Endodermal cell (in vitro differentiated cells): ENCODE measurements at regions not wholly inside any gene's neighbourhood (a gene's known extent, or its start where the extent isn't known, plus 50 kb on each side); places are given as distances from the start of the nearest gene placed in this dataset.

ENCODE experiments used
- DNase-seq: peaks from one replicate; pipeline ENCODE4 v3.0.0-alpha.2; 2017
- H3K27ac ChIP-seq: 2 replicates; pipeline ENCODE4 v1.5.1; 2013; ENCODE audit warnings: mild to moderate bottlenecking, low read depth, low read length, moderate library complexity
- H3K27me3 ChIP-seq: 2 replicates; pipeline ENCODE4 v1.6.1; 2013; ENCODE audit warnings: mild to moderate bottlenecking, low read length, moderate library complexity; ENCODE audit not compliant: insufficient read depth, control insufficient read depth, poor library complexity, severe bottlenecking
- H3K36me3 ChIP-seq: 2 replicates; pipeline ENCODE4 v1.7.0; 2013; ENCODE audit warnings: mild to moderate bottlenecking, low read length, moderate library complexity; ENCODE audit not compliant: control insufficient read depth, insufficient read depth
- H3K4me1 ChIP-seq: one replicate; pipeline ENCODE4 v1.7.0; 2013; ENCODE audit warnings: low read length; ENCODE audit not compliant: control insufficient read depth, insufficient read depth
- H3K4me3 ChIP-seq: 2 replicates; pipeline ENCODE4 v1.5.1; 2013; ENCODE audit warnings: mild to moderate bottlenecking, low read length, moderate library complexity
- H3K9ac ChIP-seq: 2 replicates; pipeline ENCODE4 v1.6.1; 2013; ENCODE audit warnings: mild to moderate bottlenecking, low read length, moderate library complexity; ENCODE audit not compliant: poor library complexity, severe bottlenecking; ENCODE audit errors: extremely low read depth
- H3K9me3 ChIP-seq: 2 replicates; pipeline ENCODE4 v1.6.1; 2013; ENCODE audit warnings: mild to moderate bottlenecking, low read length, moderate library complexity; ENCODE audit not compliant: control insufficient read depth
- H3K27ac Mint-ChIP-seq: 2 replicates; pipeline ENCODE4 v1.8.0; 2020; ENCODE audit warnings: mixed read lengths
- H3K27me3 Mint-ChIP-seq: 2 replicates; pipeline ENCODE4 v1.8.0; 2021; ENCODE audit warnings: mild to moderate bottlenecking, mixed read lengths; ENCODE audit not compliant: insufficient read depth
- H3K36me3 Mint-ChIP-seq: 2 replicates; pipeline ENCODE4 v1.8.0; 2020; ENCODE audit warnings: low read depth, mixed read lengths
- H3K4me1 Mint-ChIP-seq: 2 replicates; pipeline ENCODE4 v1.8.0; 2020; ENCODE audit warnings: mixed read lengths
- H3K4me3 Mint-ChIP-seq: 2 replicates; pipeline ENCODE4 v1.8.0; 2020; ENCODE audit warnings: mild to moderate bottlenecking, moderate library complexity, mixed read lengths
- H3K9me3 Mint-ChIP-seq: 2 replicates; pipeline ENCODE4 v1.8.0; 2020; ENCODE audit warnings: mild to moderate bottlenecking, mixed read lengths
- WGBS, 2 experiments: methylation state at CpG; one replicate each; pipeline versions ENCODE4 v1.1.5 to v1.1.7; 2013; ENCODE audit warnings: missing lambda C conversion rate in 2 of 2, mixed read lengths in 1 of 2; ENCODE audit not compliant: insufficient coverage in 1 of 2, insufficient read length in 1 of 2; 5-methylcytosine and 5-hydroxymethylcytosine counted together
- TF ChIP-seq, protein P1 (sequence below): fragments of 200-600 bp; sonication (generic); conservative IDR thresholded peaks from 2 replicates; pipeline ENCODE4 v1.5.0; 2021; ENCODE audit warnings: antibody characterized with exemption, mild to moderate bottlenecking

DNA sequence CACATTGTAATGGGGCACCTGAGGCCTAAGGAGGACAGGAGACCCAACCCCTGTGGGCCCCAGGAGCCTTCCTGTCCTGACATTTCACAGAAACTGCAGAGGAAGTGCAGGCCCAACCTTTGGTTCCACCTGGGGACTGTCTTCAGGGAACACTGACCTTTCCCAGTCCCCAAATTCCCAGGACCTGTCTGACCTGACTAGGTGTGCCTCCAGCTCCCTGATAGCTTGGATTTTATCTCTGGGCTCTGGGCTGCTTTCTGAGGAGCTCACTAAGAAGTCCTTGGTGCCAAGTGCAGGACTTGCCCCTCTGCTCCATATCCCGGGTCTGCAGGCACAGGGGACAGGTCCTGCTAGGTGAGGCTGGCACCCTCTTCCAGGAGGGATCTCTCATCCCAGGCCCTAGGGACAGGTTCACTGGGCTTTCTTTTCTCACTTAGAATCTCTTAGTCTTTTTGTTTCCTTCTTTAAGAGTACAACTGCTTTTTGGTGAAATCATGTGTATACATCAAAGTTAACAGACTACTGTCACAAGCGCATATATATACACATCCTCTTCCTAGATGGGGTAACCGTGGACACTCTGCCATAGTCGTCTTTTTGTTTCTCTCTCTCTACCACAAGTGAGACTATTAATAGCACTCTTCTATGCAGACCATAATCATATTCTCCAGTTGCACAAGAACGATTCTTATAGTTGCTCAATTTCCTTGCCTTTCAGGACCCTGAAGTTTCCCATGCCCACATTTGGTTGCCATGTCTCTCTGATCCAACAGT, 72.0 kb upstream of the IGLL5 start:
- no peaks in the 10 kb centered on the region for H3K4me1 Mint-ChIP-seq
- no peak overlapping the region for H3K9ac ChIP-seq

DNA sequence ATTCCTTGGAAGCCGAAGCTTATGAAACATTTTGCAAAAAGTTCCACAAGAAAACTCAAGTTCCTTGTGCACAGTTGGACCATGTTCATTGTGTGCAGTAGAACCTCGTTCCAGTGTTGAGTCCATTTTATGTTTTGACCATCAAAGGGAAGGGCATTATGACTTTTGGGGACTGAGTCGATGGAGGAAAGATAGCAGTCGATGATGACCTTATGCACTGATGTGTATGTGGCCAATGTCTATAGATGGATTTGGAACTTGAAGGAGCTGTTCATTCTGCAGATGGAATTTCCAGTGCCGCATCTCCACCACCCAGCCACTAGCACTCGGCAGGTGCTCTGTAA, 71.5 kb upstream of the IGLL5 start:
- Histone ChIP-seq H3K4me1 (no peaks in the 10 kb centered on the region), H3K36me3 (no peaks in the 10 kb centered on the region), H3K27ac (no peak overlapping the region), H3K27me3 (peaks cover 44% of the 10 kb centered on the region), H3K9me3 (no peaks in the 10 kb centered on the region), H3K9ac (no peak overlapping the region), H3K4me3 (no peak overlapping the region)
- Mint-ChIP-seq H3K9me3 (no peaks in the 10 kb centered on the region), H3K4me3 (no peak overlapping the region), H3K27me3 (peaks cover 76% of the 10 kb centered on the region), H3K27ac (no peak overlapping the region), H3K4me1 (no peaks in the 10 kb centered on the region), H3K36me3 (no peaks in the 10 kb centered on the region)
- no peak for DNase-seq
- WGBS, 2 experiments: 94 to 97% methylated on average over 3 to 6 of the region's 6 CpGs
- TF ChIP-seq, protein P1, sequence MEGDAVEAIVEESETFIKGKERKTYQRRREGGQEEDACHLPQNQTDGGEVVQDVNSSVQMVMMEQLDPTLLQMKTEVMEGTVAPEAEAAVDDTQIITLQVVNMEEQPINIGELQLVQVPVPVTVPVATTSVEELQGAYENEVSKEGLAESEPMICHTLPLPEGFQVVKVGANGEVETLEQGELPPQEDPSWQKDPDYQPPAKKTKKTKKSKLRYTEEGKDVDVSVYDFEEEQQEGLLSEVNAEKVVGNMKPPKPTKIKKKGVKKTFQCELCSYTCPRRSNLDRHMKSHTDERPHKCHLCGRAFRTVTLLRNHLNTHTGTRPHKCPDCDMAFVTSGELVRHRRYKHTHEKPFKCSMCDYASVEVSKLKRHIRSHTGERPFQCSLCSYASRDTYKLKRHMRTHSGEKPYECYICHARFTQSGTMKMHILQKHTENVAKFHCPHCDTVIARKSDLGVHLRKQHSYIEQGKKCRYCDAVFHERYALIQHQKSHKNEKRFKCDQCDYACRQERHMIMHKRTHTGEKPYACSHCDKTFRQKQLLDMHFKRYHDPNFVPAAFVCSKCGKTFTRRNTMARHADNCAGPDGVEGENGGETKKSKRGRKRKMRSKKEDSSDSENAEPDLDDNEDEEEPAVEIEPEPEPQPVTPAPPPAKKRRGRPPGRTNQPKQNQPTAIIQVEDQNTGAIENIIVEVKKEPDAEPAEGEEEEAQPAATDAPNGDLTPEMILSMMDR: no peak

More for the DNA sequence above, 72.0 kb upstream of the IGLL5 start:
- no peak overlapping the region for H3K4me3 ChIP-seq
- no peak for DNase-seq
- H3K27ac ChIP-seq: no peak overlapping the region
- no peaks in the 10 kb centered on the region for H3K9me3 Mint-ChIP-seq
- H3K4me1 ChIP-seq: no peaks in the 10 kb centered on the region
- H3K36me3 Mint-ChIP-seq: no peaks in the 10 kb centered on the region
- H3K4me3 Mint-ChIP-seq: no peak overlapping the region
- no peak overlapping the region for H3K27ac Mint-ChIP-seq
- TF ChIP-seq, protein P1: no peak
- 90 to 98% methylated on average over 5 of the region's 5 CpGs for WGBS, 2 experiments
- H3K9me3 ChIP-seq: no peaks in the 10 kb centered on the region
- H3K36me3 ChIP-seq: no peaks in the 10 kb centered on the region
- peaks cover 71% of the 10 kb centered on the region for H3K27me3 Mint-ChIP-seq
- H3K27me3 ChIP-seq: peaks cover 44% of the 10 kb centered on the region

DNA sequence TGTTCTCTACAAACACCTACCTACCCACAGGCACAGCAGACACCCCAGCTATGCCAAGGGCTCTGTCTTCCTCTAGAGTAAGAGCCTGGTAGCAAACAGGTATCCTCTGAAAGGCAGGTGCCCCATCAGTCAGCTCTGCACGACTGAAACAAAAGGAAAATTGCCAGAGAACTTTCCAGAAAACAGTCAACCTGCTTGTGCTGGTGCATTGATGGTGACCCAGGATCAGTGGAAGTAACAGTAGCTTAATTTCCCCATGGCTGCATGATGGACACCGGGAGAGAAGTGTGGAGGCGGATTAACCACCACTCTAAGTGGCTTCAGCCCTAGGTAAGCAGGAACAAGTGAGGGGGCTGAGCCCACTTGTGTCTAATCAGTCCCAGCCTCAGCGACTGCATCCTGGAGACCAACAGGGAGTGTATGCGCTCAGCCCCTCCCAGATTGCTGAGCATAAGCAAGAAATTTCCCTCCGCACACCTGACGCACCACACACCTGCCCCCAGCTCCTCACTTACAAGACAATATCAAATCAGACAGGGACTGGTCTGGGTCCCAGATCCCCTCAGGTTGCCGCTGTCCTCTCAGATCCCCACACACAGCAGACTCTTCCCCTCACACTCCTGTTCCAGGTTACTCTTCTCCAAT, 70.7 kb upstream of the IGLL5 start:
- H3K27me3 Mint-ChIP-seq: peaks cover 80% of the 10 kb centered on the region
- Histone ChIP-seq H3K36me3 (no peaks in the 10 kb centered on the region), H3K27me3 (peaks cover 42% of the 10 kb centered on the region), H3K9me3 (no peaks in the 10 kb centered on the region), H3K9ac (no peak overlapping the region), H3K27ac (no peak overlapping the region), H3K4me1 (no peaks in the 10 kb centered on the region), H3K4me3 (no peak overlapping the region)
- TF ChIP-seq, protein P1: no peak
- H3K4me3 Mint-ChIP-seq: no peak overlapping the region
- H3K36me3 Mint-ChIP-seq: no peaks in the 10 kb centered on the region
- H3K4me1 Mint-ChIP-seq: no peaks in the 10 kb centered on the region
- H3K9me3 Mint-ChIP-seq: no peaks in the 10 kb centered on the region
- 71 to 89% methylated on average over 3 to 8 of the region's 8 CpGs for WGBS, 2 experiments
- no peak for DNase-seq
- H3K27ac Mint-ChIP-seq: no peak overlapping the region
